ENCODE measurements at regions not wholly inside any gene's neighbourhood (a gene's known extent, or its start where the extent isn't known, plus 50 kb on each side); places are given as distances from the start of the nearest gene placed in this dataset.

- no peak for TF ChIP-seq SMC3 (IDR thresholded peaks at IDR 0.05; ENCODE audit: low read depth, low read length)
- TF ChIP-seq, protein P1, sequence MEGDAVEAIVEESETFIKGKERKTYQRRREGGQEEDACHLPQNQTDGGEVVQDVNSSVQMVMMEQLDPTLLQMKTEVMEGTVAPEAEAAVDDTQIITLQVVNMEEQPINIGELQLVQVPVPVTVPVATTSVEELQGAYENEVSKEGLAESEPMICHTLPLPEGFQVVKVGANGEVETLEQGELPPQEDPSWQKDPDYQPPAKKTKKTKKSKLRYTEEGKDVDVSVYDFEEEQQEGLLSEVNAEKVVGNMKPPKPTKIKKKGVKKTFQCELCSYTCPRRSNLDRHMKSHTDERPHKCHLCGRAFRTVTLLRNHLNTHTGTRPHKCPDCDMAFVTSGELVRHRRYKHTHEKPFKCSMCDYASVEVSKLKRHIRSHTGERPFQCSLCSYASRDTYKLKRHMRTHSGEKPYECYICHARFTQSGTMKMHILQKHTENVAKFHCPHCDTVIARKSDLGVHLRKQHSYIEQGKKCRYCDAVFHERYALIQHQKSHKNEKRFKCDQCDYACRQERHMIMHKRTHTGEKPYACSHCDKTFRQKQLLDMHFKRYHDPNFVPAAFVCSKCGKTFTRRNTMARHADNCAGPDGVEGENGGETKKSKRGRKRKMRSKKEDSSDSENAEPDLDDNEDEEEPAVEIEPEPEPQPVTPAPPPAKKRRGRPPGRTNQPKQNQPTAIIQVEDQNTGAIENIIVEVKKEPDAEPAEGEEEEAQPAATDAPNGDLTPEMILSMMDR (conservative IDR thresholded peaks at IDR 0.05; ENCODE audit: low read depth, low read length): no peak
- TF ChIP-seq RAD21 (IDR thresholded peaks at IDR 0.05; ENCODE audit: low read length): no peak
- no peak for TF ChIP-seq CEBPB (IDR thresholded peaks at IDR 0.05; ENCODE audit: low read depth, low read length)
- no peak for TF ChIP-seq MAFK (IDR thresholded peaks at IDR 0.05; ENCODE audit: low read depth, low read length)
- TF ChIP-seq POLR2A (IDR thresholded peaks at IDR 0.05; ENCODE audit: low read depth, low read length): no peak
- TF ChIP-seq FOS (IDR thresholded peaks at IDR 0.05; ENCODE audit: low read depth, low read length): no peak
These were observed 112.3 kb upstream of the LIMCH1 start for GRCh38 chr4:41425650-41426049.

Data from IMR-90 (cell line).